Activated CD8-positive, alpha-beta T cell treated with anti-CD3 and anti-CD28 coated beads, Interleukin-2, amount 10 ng/mL, durations not matched to agents 7 days and 5 days (primary cell): ENCODE measurements at regions not wholly inside any gene's neighbourhood (a gene's known extent, or its start where the extent isn't known, plus 50 kb on each side); places are given as distances from the start of the nearest gene placed in this dataset.

ENCODE experiments used
- ATAC-seq: fragments of 150-1000 bp; cut with Tn5 transposase; one replicate; pipeline ENCODE4 v1.10.0; 2021; ENCODE audit warnings: moderate library complexity
- CTCF ChIA-PET: fragments of 350-600 bp; sonication (Branson Sonifier 250); formaldehyde crosslinking; loops from one replicate; lab custom pipeline; 2021; ENCODE audit warnings: antibody characterized with exemption; lab: Charles Lee
- POLR2A ChIA-PET: fragments of 350-600 bp; sonication (Branson Sonifier 250); formaldehyde crosslinking; loops from one replicate; lab custom pipeline; 2021; ENCODE audit warnings: antibody characterized with exemption; lab: Charles Lee
- DNase-seq: peaks from one replicate; pipeline ENCODE4 v3.0.0-alpha.2; 2020
- H3K27ac Mint-ChIP-seq: one replicate; pipeline ENCODE4 v1.8.0; 2021; ENCODE audit warnings: mild to moderate bottlenecking, mixed read lengths
- H3K27me3 Mint-ChIP-seq: one replicate; pipeline ENCODE4 v1.8.0; 2021; ENCODE audit warnings: low read depth, mixed read lengths
- H3K36me3 Mint-ChIP-seq: one replicate; pipeline ENCODE4 v1.8.0; 2021; ENCODE audit warnings: low read depth, mixed read lengths
- H3K4me1 Mint-ChIP-seq: one replicate; pipeline ENCODE4 v1.8.0; 2021; ENCODE audit warnings: low read depth, mixed read lengths
- H3K4me3 Mint-ChIP-seq: one replicate; pipeline ENCODE4 v1.8.0; 2021; ENCODE audit warnings: mild to moderate bottlenecking, mixed read lengths
- H3K9me3 Mint-ChIP-seq: one replicate; pipeline ENCODE4 v1.8.0; 2022; ENCODE audit warnings: mixed read lengths; ENCODE audit not compliant: insufficient read depth

DNA sequence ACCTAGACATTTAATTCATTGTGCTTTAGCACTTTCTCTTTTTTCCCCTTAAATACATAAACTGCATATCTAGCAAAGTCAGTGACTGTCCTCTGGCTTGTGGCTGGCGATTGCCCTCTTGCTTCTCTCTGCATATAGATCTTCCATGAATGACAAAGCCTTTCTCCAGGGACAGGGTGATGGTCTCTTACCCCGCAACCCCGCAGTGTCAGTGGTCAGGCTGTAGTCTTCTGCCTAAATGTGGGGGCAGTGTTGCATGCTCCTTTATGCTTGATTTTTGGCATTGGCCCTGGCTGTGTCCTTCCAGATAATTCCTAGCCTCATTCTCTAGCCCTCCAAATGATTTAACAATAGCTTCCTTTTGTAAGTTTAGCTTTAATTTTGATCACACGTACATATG is 407.8 kb downstream of the GABRB3 start:
- no peak overlapping the region for H3K27ac Mint-ChIP-seq
- DNase-seq, result no peak
- ChIA-PET CTCF (interaction anchor here (0.6 kb wide), 1 partner anchor 1481 kb away, joined by 3 read pairs; no protein-coding TSS in a partner anchor), POLR2A (no interaction called here)
- no peaks in the 10 kb centered on the region for H3K27me3 Mint-ChIP-seq
- no peaks in the 10 kb centered on the region for H3K4me1 Mint-ChIP-seq
- no peak for ATAC-seq
- peaks cover 33% of the 10 kb centered on the region for H3K9me3 Mint-ChIP-seq
- no peak overlapping the region for H3K4me3 Mint-ChIP-seq
- no peaks in the 10 kb centered on the region for H3K36me3 Mint-ChIP-seq

DNA sequence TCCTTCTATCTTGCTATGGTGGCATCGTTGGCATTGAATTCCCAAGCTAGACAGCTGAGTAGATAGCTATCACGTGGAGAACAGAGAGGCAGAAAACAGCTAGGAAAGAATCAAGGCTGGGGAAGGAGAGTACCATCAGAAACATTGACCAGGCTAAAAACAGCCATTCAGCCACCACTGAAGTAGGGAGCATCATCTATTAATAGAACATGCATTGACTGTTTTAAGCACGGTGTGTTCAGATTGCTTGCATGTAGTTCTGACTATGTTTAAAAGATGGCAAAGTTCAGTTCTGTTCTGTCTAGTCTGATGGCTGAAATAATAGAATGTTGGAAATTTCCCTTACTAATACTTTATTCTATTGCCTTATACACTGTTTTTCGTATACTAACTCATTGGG is 413.0 kb downstream of the GABRB3 start:
- Mint-ChIP-seq H3K27me3 (no peaks in the 10 kb centered on the region), H3K27ac (no peak overlapping the region), H3K4me1 (no peaks in the 10 kb centered on the region), H3K36me3 (no peaks in the 10 kb centered on the region), H3K4me3 (no peak overlapping the region), H3K9me3 (peaks cover 20% of the 10 kb centered on the region)
- ChIA-PET POLR2A (interaction anchor here (0.6 kb wide), 1 partner anchor 203 kb away, joined by 3 read pairs; no protein-coding TSS in a partner anchor), CTCF (no interaction called here)
- ATAC-seq, result no peak
- DNase-seq, result no peak

- no peaks in the 10 kb centered on the region for H3K4me1 Mint-ChIP-seq
- DNase-seq (no peak), ATAC-seq (no peak)
- CTCF ChIA-PET, result no interaction called here
- H3K27me3 Mint-ChIP-seq, result no peaks in the 10 kb centered on the region
- H3K27ac Mint-ChIP-seq, result peak overlapping the region; percentile 14
- no peak overlapping the region for H3K4me3 Mint-ChIP-seq
- peaks cover 20% of the 10 kb centered on the region for H3K9me3 Mint-ChIP-seq
- POLR2A ChIA-PET, result no interaction called here
- H3K36me3 Mint-ChIP-seq, result no peaks in the 10 kb centered on the region
These were observed 414.2 kb downstream of the GABRB3 start for GRCh38 chr15:26358708-26359107.

DNA sequence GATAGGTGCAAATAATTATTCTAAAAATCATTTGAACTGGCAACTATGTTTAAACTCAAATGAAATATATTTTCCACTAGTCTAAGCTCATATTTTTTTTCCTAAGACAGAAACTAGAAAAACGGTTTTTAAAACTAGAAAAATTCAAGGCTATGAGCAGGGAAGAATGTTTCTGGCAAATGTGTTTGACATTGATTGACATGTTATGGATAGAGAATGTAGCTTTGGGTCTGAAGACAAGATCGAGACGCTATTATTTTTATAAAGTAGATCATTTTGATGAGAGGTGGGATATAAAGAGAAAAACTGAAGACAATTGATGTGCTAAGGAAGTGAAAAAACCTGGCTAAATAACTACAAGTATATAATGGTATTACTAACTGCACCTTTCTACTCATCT is 415.2 kb downstream of the GABRB3 start:
- no peak overlapping the region for H3K27ac Mint-ChIP-seq
- no peak for ATAC-seq
- H3K4me1 Mint-ChIP-seq, result no peaks in the 10 kb centered on the region
- H3K4me3 Mint-ChIP-seq, result no peak overlapping the region
- H3K36me3 Mint-ChIP-seq, result no peaks in the 10 kb centered on the region
- H3K27me3 Mint-ChIP-seq, result no peaks in the 10 kb centered on the region
- ChIA-PET POLR2A (no interaction called here), CTCF (no interaction called here)
- peaks cover 16% of the 10 kb centered on the region for H3K9me3 Mint-ChIP-seq
- no peak for DNase-seq

GRCh38 chr15:26355472-26356074 is 417.3 kb downstream of the GABRB3 start:
- ChIA-PET CTCF (no interaction called here), POLR2A (no interaction called here)
- no peaks in the 10 kb centered on the region for H3K36me3 Mint-ChIP-seq
- H3K9me3 Mint-ChIP-seq, result peaks cover 3% of the 10 kb centered on the region
- no peaks in the 10 kb centered on the region for H3K27me3 Mint-ChIP-seq
- no peaks in the 10 kb centered on the region for H3K4me1 Mint-ChIP-seq
- DNase-seq (no peak), ATAC-seq (no peak)
- H3K4me3 Mint-ChIP-seq, result no peak overlapping the region
- H3K27ac Mint-ChIP-seq, result no peak overlapping the region

GRCh38 chr15:26352909-26353308 is 420.0 kb downstream of the GABRB3 start:
- no peaks in the 10 kb centered on the region for H3K36me3 Mint-ChIP-seq
- ChIA-PET CTCF (no interaction called here), POLR2A (no interaction called here)
- H3K27ac Mint-ChIP-seq, result no peak overlapping the region
- H3K4me3 Mint-ChIP-seq, result no peak overlapping the region
- DNase-seq (no peak), ATAC-seq (no peak)
- peaks cover 7% of the 10 kb centered on the region for H3K9me3 Mint-ChIP-seq
- no peaks in the 10 kb centered on the region for H3K4me1 Mint-ChIP-seq
- H3K27me3 Mint-ChIP-seq, result no peaks in the 10 kb centered on the region

DNA sequence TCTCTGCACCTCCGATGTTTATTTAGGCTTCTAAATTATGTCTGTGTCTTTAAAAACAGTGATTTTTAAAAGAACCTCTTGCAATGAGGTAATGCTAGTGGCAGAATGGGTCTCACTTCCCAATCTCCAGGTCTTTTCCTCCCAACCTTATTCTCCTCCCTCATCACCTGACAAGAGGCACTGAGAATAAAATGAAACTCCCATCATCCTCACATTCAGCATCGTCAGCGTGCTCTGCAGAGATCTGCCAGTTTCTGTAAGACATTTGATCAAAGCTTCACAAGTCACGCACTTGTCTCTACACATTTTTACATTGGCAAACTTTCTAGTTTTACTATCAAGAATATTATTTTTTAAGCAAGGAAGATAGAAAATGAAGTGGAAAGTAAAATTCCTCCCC is 420.5 kb downstream of the GABRB3 start:
- Mint-ChIP-seq H3K4me3 (no peak overlapping the region), H3K27ac (no peak overlapping the region)

GRCh38 chr15:26325495-26325894 is 447.4 kb downstream of the GABRB3 start:
- no peaks in the 10 kb centered on the region for H3K9me3 Mint-ChIP-seq
- ChIA-PET CTCF (no interaction called here), POLR2A (no interaction called here)
- DNase-seq, result no peak
- H3K4me1 Mint-ChIP-seq, result no peaks in the 10 kb centered on the region
- H3K4me3 Mint-ChIP-seq, result no peak overlapping the region
- no peak for ATAC-seq
- no peaks in the 10 kb centered on the region for H3K27me3 Mint-ChIP-seq
- no peak overlapping the region for H3K27ac Mint-ChIP-seq
- H3K36me3 Mint-ChIP-seq, result no peaks in the 10 kb centered on the region

More for the DNA sequence above, 420.5 kb downstream of the GABRB3 start:
- ChIA-PET CTCF (no interaction called here), POLR2A (no interaction called here)
- peaks cover 11% of the 10 kb centered on the region for H3K9me3 Mint-ChIP-seq
- no peaks in the 10 kb centered on the region for H3K36me3 Mint-ChIP-seq
- no peaks in the 10 kb centered on the region for H3K4me1 Mint-ChIP-seq
- DNase-seq (no peak), ATAC-seq (no peak)
- no peaks in the 10 kb centered on the region for H3K27me3 Mint-ChIP-seq

DNA sequence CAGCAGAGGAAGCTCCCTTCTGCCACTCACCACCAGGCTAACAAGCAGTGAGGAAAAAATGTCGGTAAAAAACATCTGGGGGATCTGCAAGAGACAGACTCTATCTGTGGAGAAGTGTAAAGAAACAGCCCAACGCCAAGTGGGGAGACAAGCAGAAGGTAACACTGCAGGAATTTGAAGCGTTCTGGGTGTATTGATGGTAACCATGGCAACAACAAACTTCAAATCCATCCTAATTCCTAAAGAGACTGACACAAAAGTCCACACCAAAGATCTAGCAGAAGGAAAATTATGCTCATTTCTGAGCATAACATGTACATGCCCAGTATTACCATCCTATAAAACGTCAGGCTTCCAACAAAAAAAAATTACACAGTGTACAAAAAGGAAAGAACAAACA is 449.3 kb downstream of the GABRB3 start:
- no peak for DNase-seq
- no peak overlapping the region for H3K4me3 Mint-ChIP-seq
- H3K9me3 Mint-ChIP-seq, result no peaks in the 10 kb centered on the region
- CTCF ChIA-PET, result no interaction called here
- ATAC-seq, result no peak
- no peaks in the 10 kb centered on the region for H3K36me3 Mint-ChIP-seq
- H3K27ac Mint-ChIP-seq, result no peak overlapping the region
- POLR2A ChIA-PET, result no interaction called here
- H3K4me1 Mint-ChIP-seq, result no peaks in the 10 kb centered on the region
- no peaks in the 10 kb centered on the region for H3K27me3 Mint-ChIP-seq

- Mint-ChIP-seq H3K27ac (no peak overlapping the region), H3K4me3 (no peak overlapping the region), H3K4me1 (no peaks in the 10 kb centered on the region), H3K27me3 (no peaks in the 10 kb centered on the region), H3K9me3 (peaks cover 6% of the 10 kb centered on the region), H3K36me3 (no peaks in the 10 kb centered on the region)
- DNase-seq, result no peak
- CTCF ChIA-PET, result no interaction called here
- ATAC-seq, result no peak
- POLR2A ChIA-PET, result no interaction called here
These were observed 454.2 kb downstream of the GABRB3 start for GRCh38 chr15:26318689-26319088.

- no peak overlapping the region for H3K27ac Mint-ChIP-seq
- DNase-seq, result no peak
- H3K4me3 Mint-ChIP-seq, result no peak overlapping the region
- no peaks in the 10 kb centered on the region for H3K27me3 Mint-ChIP-seq
- no peak for ATAC-seq
- CTCF ChIA-PET, result no interaction called here
- H3K4me1 Mint-ChIP-seq, result no peaks in the 10 kb centered on the region
- no peaks in the 10 kb centered on the region for H3K36me3 Mint-ChIP-seq
- POLR2A ChIA-PET, result no interaction called here
- peaks cover 9% of the 10 kb centered on the region for H3K9me3 Mint-ChIP-seq
These were observed 451.4 kb upstream of the ATP10A start for GRCh38 chr15:26314577-26314976.

GRCh38 chr15:26311710-26312236 is 448.6 kb upstream of the ATP10A start:
- Mint-ChIP-seq H3K27me3 (no peaks in the 10 kb centered on the region), H3K27ac (no peak overlapping the region), H3K4me1 (no peaks in the 10 kb centered on the region), H3K36me3 (no peaks in the 10 kb centered on the region), H3K4me3 (no peak overlapping the region), H3K9me3 (peaks cover 13% of the 10 kb centered on the region)
- ATAC-seq, result no peak
- no peak for DNase-seq
- ChIA-PET CTCF (no interaction called here), POLR2A (no interaction called here)
